GM21619 (cell line): ENCODE measurements at regions not wholly inside any gene's neighbourhood (a gene's known extent, or its start where the extent isn't known, plus 50 kb on each side); places are given as distances from the start of the nearest gene placed in this dataset.

ENCODE experiments used
- ATAC-seq: cut with Tn5 transposase; IDR thresholded peaks from one replicate; pipeline ENCODE4 v1.9.1; 2021; ENCODE audit not compliant: unreplicated experiment

DNA sequence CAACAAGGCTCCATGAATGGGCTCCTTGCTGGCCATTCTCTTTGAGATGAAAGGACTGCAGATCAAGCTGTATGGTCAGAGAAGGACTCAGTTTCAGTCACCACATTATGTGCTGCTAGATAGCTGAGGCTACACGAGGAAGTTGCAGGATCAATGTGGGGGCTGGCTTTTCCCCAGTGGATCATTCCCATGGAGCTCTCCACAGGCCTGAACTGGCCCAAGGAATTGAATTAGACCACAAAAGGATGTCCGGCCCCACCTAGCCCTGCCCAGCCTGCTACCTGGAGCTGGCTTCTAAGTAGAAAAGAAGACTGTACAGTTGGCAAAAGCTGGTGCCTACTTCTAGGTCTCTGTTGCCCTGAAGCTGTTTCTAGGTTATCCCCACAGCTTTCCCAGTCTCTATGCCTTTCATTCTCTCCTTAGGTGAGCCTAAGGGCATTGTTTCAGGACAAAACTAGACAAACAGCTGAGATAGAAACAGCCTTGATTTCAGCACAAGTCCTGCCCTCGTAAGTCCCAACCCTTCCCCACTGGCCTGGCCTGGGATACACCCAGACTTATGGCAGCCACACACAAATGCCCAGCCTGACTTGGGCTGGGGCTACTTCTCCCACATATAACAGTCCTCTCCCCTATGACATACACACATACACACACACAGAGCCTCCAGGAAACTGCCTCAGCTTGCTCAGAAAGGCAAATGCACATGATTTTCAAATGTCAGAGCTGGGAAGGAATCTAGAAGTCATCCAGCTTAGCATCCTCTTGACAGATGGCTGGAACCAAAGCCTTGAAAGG is 129.1 kb upstream of the NCAM1 start:
- ATAC-seq = no peak

DNA sequence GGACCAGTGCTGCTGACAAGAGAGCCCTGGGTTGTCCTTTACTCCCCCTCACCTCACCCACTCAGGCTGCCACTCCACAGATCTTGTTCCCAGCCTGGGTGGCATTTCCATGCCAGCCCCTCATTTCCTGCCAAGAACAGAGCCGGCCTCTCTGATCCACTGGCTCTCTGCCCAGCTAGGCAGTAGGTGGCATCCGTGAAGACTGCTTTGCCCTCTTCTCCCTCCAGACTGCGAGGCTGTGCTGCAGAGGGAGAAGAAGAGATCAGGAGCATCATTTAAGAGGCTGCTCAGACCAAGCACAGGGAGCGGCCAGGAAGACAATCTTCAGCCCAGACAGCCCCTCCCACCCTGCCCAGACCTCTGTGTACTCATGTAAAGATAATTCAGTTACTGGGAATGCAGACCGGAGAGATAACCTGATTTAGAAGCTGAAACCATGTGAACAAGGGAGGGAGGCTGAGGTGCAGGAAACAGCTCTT is 126.9 kb upstream of the NCAM1 start:
- no peak for ATAC-seq

DNA sequence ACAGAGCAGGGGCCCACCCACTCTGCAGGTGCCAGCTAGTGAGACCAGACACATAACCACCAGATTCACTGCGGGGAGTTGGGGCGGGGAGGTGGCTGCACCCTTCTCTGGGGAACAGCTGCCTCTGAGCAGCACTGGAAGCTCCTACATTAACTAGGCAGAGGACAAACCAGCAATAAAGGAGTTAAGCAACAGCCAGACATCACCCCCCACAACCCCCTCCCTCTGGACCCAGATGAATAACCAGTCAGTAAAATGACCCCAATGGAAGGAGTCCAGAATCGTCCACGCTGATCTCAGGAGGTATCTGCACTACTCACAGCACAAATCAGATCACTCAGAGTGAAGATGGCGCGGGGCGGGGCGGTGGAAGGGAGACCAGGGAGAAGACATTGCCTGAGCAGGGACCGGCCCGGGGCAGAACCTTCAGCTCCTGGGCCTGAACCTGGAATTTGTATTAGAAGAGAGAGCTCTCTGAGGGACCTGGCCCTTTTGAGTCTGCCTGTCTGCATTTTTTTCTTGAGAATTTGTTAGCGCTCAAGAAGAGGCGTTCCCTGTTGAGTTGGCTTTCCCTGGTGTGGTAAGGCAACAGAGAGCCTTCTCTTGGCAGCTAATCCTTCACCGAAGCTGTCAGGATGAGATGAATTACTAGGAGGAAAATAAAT is 125.5 kb upstream of the NCAM1 start:
- ATAC-seq = no peak

DNA sequence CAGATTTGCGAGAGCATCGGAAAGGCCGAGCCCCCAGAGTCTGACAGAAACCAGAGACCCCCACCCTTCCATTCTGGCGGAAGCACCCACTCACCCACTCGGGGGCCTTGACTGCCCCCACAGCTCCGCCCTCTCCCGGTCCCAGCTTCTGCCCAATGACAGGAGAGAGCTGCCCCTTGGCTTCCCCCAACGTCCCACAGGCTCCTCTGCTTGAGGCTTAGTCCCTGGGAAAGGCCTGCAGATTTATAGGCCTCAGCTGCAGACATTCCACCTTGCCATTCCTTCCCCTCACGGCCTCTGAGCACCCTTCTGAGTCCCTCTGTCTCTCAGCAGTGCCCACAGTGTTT is 125.0 kb upstream of the NCAM1 start:
- ATAC-seq = no peak

DNA sequence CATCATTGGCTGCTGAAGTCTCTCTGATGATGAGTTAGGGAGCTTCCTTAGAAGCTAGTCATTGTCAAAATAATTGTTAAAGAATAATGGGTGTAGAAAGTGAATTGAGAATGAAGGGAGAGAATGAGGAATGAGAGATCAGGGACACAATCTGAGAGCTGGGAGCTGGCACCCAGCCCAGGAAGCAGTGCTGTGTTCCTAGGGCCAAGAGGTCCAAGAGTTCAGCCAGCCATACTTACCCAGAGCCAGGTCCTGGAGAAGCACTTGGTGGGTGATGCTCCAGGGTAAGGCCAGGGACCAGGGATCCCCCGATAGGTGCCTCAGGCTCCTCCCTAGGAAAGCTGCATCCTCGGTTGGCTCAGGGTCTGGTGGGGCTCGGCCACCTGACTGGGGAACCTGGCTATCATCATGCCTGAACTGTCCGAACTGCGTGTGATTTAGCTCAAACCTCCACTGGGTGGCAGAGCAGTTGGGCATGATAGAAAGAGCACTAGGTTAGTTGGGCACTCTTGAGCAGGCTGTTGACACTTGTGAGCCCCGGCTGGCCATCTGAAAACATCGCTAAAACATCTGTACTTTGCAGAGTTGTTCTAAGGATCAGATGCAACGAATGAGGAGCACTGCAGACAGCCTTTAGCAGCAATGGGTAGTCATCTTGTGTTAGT is 123.9 kb upstream of the NCAM1 start:
- no peak for ATAC-seq

DNA sequence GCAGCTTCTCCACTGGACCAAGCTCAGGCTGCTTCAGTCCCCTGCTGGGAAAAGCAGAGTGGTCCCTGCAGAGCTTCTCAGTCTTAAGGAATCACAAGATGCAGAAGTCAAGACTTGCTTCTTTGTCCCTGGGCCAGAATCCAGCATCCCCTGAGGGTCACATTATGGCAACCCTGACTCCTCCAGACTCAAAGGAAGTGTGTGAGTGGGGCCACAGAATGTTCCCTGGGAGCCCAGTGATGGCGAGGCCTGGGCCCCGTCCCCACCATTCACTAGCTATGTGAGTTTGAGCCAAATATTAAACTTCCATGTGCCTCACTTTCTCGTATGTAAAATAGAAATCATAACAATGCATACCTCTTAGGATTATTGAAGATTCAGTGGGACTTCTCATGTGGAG is 122.2 kb upstream of the NCAM1 start:
- no peak for ATAC-seq

DNA sequence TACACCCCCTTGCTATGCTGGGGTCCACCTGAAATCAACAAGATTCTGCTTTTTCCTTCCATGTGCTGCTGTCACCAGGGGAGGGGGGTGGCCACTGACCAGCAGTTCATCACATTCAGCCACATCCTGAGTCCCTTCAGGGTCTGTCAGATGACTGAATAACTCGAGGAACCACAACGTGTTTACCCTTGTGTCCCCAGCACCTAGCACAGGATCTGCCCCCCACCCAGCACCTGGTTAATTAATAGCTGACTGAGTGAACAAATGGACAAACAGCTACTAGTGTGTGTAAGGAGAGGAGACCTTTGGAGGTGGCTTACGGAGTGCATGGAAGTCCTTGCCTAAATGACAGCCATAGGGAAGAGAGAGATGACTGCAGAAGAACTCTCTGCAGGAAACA is 119.5 kb upstream of the NCAM1 start:
- no peak for ATAC-seq

DNA sequence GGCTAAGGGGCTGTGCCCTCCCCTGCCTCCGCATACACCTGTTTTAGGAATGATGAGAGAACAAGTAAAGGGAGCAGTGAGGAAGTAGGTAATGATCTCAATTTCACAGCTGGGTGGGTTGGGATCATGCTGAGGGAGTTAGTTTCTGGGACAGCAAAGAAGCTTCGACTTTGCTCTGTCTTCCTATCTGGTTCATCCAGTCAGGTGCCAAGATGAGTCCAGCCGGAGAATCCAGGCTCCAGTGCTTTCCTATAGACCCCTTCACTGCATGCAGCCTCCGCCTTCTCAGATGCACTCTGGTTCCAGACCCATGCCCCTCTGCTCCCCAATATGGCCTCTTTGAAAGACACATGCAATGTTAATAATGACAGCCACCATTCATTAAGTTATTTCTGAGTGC is 119.1 kb upstream of the NCAM1 start:
- no peak for ATAC-seq

DNA sequence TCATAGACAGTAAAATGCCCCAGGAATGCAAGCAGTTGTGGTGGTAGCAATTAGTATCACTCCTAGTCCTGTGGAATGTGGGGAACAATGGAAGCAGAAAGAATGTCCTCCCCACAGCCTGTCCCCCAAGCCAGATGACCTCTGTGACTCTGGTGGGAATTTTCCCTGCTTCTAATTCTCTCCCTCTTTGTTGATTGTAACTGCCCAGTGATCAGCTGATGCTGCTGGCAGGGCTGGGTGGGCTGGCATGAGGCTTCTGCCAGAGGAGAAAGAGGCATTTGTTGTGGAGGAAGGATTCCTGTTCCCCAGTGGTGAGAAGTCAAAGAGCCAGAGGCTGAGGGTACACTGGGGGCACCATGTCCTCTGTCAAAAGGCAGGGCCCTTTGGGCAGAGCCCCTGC is 116.7 kb upstream of the NCAM1 start:
- no peak for ATAC-seq

DNA sequence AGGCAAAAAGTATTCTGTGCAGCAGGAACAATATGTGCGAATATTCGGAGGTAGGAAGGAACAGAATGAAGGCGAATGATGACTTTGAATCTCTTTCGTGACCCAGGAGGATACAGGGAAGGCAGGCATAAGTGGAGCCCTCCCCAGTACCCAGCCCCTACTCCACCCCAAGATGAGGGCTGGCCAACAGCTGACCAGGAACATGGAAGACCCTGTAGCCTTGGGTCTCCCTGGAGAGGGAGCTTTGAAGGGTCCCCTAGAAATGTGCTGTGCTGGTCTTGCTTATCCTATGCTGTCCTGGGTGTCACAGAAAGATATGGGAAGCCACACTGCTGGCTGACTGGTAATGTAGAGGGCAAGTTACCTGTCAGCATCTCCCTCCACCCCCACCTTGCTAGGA is 113.7 kb upstream of the NCAM1 start:
- ATAC-seq = no peak

DNA sequence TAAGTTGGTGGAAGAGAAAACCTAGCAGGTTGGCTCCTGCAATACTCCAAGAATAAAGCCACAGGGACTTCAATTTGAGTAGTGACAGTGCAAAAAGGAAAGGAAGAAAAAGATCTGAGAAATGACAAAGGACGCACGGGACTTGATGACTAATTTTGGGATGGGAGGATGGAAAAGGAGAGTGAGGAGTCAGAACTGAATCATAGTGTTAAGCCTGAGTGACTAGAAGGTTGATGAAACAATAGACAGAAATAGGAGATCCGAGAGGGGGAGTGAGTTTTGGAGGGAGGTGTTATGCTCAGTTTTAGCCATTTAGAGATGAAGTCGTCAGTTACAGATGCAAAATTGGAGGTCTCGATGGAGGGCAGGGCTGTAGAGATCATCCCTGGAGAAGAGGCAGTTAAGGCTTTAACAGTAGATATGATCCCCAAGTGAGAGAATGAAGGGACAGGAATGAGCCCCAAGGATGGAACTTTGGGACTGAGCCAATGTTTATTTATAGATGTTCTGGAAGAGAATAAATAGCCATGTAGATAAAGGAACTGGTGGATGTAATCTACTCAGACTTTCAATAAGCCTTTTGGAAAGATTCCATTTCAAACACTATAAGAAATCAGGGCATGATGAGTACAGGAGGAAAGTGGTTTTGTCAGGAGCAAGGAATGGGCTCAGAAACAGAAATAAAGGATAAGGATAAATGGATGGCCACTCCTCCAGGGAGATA is 108.9 kb upstream of the NCAM1 start:
- no peak for ATAC-seq

DNA sequence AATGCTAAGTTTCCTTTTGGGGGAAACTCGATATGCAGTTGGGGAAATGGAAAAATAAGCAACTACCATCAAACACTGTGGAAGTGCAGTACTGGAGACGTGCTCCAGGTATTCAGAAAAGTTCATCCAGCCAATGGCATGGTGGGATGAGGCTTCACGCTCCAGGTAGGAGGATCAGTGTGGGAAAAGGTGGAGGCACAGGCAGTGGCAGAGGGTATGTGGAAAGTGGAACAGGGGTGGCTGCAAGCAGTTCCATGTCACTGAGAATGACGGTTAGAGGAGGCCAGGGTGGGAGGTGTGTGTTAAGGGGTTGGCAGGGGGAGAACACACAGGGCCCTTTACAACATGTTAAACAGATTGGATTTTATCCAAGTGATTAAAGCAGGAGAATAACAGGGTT is 105.1 kb upstream of the NCAM1 start:
- no peak for ATAC-seq

DNA sequence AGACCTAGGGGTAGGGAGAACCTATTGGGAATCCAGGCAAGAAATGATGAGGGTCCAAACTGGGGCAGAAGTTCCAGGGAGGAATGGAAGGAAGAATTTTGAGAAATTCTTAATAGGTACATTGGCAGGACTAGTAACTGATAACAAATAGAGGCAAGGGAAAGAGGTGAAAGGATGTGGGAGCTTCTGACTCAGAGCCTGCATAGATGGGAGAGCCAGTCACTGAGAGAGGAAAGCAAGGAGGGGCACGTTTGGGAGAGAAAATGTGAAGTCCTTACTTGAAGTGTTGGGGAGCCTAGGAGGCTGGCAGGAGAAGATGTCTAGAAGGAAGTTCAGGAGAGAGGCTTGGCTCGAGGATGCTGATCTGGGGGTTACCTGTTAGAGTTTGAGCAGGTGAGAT is 104.6 kb upstream of the NCAM1 start:
- ATAC-seq = no peak

DNA sequence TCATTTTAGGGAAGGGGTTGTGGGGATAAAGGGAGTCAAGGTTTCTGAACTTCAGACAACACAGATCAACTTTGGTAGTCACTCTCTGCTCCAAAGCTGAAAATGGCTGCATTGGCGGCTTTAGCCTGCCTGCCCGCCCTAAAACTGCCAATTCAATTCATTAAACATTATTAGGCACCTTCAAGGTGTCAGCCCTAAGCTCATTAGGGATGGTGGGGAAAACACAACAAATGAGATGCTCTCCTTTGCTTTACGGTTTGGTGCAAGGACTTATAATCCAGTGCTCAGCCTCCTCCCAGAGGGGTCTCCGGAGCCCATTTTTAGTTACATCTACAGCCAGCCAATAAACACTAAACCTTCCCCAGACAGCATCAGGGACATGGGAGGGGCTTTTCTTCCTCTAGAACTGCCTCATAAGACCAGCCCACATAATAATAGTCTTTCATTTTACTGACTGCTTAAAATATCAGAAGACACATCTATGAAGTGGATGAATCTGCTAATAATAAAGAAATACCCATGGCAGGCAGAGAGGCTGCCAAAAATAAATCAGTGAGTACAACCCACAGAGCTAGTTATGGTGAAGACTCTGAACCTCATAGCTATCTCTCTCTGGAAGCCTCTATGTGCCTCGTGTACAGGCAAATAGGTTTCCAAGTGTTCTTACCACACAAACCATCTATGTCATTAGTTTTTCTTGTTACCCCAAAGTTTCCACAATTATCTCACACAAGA is 102.8 kb upstream of the NCAM1 start:
- no peak for ATAC-seq

DNA sequence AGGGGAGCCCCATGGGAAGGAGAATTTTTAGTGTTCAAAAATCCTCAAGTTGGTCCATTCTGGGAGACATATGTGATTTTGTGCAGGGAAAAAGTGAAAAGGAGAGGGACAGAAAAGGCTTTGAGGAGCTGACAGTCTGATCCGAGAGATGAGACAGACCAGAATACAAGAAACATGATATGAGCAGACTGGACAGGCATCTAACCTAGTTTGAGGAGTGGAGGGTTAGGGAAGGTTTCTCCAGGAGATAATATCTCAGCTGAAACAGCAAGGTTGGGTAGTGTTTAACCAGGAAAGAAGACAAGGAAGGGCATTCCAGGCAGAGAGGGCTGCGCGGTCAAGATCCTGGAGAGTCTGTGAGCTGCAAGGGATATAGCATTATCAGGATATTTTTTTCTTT is 101.4 kb upstream of the NCAM1 start:
- no peak for ATAC-seq

DNA sequence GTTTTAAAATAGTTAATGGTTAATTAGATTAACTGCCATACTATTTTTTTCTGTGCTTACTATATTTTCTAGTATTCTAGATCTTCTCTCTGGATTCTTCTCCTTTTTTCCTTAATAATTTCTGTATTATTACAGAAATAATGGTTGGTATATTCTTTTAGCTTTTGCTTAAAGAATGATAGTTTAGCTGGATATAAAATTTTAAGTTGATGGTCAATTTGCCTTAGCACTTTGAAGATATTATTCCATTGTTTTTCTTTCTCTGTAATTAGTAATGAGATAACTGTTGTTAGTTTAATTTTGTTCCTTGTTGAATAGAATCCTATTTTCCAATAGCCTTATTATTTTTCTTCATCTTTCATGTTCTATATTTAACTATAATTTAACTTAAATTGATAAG is 99.9 kb upstream of the NCAM1 start:
- no peak for ATAC-seq

DNA sequence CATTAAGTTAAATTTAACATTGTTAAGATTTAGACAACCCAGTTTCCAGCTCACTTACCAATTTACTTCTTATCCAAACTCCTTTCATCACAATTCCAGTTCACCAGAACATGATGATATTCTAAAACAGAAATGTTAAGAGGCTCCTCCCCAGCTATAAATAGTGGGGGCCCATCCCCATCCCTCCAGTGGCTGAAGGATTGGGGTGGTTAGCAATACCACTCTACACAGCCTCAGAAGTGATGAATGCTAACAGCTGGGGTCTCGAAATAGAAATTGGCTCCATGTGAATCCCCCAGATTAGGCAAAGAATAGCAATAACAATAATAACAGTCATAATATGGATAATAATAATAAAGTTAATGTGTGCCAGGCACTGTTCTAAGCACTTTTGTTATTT is 97.9 kb upstream of the NCAM1 start:
- ATAC-seq = no peak

DNA sequence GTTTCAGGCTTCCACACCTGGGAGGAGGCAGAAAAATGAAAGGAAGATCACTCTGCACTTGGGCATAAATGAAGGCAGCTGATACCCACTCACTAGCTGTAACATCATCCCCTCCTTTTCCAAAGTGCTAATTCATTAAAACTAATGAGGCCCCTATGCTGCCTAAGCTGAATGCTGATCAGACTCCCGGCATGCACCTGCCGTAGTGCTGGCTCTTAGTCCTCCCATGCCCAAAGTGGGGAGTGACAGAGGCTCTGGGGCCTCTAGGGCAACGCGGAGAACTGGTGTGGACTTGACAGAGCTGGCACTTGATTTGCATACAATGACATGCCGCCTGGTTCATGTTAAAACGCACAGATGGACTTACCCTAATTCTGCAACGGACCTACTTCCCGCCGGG is 96.5 kb upstream of the NCAM1 start:
- no peak for ATAC-seq

DNA sequence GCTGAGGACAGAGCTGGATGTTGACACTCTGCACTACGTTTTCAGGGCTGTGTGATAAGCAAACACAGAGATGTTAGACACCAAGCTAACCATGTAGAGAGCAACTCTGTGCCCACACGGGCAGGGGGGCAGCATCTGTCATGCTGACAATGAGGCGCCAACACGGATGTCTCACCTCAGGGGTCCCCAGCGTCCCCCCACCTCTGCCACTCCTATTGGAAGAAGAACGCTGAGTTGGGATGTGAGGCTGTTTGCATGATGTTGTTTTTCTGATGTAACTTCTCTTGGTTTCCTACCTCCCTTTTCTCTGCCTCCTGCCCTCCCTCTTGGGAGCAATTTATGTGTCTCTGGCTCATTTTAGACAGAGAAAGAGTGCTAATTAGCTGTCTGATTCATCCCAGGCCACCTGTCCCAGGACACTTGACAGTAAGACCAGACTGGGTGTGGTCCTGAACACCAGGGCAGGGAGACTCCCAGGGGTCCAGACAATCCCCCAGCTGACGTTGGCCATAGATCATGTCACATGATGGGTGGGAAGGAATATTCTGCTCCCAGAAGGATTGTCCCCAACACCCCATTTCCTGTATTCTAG is 89.2 kb upstream of the NCAM1 start:
- ATAC-seq = no peak

DNA sequence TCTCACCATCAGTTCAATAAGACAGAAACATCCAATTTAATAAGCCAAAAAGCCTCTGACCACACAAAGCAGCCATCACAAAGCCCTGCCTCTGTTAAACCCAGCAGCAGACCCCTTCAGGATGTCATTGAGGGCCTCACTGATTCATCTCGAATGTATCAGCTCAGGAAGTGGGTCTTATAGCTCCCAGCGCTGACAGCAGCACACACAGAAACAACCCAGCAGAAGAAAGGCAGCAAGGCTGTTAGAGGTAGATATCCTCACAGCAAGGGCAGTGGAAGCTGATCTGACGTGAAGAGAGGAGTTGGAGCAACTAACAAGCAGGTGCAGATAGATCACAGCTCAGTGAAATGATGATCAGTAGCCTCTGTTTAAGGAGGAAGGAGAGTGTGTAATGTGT is 86.2 kb upstream of the NCAM1 start:
- no peak for ATAC-seq

DNA sequence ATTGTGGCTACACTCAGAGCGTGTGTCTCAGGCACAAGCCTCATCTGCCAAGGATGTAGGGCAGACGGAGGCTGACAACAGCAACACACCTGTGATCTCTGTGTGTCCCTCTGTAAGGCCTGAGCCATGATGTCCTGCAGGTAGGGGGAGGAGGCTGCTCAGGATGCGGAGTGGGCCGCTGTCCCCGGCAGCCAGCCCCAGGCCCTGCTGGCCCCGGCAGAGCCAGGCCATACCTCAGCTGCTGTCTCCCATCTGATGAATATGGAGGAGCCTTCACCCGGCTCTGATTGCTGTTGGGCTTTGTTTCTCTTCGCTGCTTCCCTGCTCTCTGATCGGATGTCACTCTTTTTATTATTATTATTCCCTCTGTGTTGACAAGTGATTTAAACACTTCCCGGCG is 83.6 kb upstream of the NCAM1 start:
- ATAC-seq = no peak
